Activated CD4-positive, alpha-beta T cell treated with anti-CD3 and anti-CD28 coated beads, Interleukin-2, amount 50 U/mL, for 1 hour (primary cell): ENCODE measurements at regions not wholly inside any gene's neighbourhood (a gene's known extent, or its start where the extent isn't known, plus 50 kb on each side); places are given as distances from the start of the nearest gene placed in this dataset.
"Not testable (repeated sequence)": the region's sequence is repeated elsewhere in the genome, so short reads cannot be mapped to it uniquely, and the experiment has no call there.

ENCODE experiments used
- DNase-seq: peaks from one replicate; pipeline ENCODE4 v3.0.0-alpha.2; 2020

GRCh38 chr17:5753421-5753820 is 169.1 kb upstream of the NLRP1 start:
- no peak for DNase-seq

GRCh38 chr17:5757314-5757907 is 173.1 kb upstream of the NLRP1 start:
- no peak for DNase-seq

DNA sequence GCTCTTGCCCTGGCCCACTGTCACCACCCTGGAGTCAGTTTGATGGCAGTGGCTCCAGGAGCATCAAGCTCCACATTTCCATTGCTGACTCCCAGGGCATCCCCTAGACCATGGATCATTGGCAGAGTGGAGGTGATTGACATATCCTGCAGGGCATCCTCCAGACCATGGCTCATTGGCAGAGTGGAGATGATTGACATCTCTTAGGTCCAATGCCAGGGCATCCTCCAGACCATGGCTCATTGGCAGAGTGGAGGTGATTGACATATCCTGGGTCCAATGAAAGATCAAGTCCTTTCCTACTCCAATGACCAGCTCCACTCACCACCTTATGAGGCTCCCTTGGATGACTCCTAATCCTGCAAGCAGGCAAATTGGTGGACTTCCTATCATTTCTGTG is 174.3 kb upstream of the NLRP1 start:
- DNase-seq, result no peak

DNA sequence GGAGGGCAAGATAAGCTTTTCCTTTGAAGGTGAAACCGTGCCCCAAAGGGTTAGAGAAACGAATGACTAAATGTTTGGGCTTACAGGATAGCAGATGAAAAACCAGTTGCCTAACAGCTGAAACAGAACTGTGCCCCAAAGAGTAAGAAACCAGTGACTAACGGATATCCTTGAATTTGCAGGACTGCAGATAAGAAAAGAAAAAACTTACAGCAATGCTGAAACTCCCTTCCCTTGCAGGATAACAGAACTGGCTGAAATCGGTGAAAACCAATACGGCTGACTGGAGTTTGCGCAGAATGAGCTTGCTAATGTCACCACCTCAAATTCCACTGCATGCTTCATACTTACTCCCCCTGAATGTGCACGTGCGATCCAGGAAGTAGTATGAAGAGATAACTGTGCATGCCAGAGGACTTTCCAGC is 175.2 kb upstream of the NLRP1 start:
- DNase-seq, result no peak

DNA sequence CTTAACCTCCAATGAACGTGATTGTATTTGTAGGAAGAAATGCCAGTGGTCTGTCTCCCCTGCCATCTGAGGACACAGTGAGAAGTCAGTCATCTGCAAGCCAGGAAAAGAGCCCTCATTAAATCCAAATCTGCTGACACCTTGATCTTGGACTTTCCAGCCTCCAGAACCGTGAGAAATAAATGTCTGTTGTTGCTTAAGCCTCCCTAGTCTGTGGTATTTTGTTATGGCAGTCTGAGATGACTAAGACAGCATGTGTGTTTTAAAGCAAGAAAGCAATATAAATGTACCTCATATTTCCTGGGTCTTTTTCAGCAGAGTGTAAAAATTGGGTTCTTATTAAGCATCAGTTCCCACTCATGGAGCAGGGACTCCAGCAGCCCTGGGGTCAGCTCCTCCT is 177.9 kb upstream of the NLRP1 start:
- DNase-seq, result no peak

- no peak for DNase-seq
Observed at GRCh38 chr17:5763595-5764306, 179.4 kb upstream of the NLRP1 start.

- no peak for DNase-seq
Observed at GRCh38 chr17:5769593-5770354, 185.5 kb upstream of the NLRP1 start.

GRCh38 chr17:5770441-5771270 is 186.3 kb upstream of the NLRP1 start:
- no peak for DNase-seq

- not testable (repeated sequence) for DNase-seq
Observed at GRCh38 chr17:5771271-5771577, 186.9 kb upstream of the NLRP1 start.

DNA sequence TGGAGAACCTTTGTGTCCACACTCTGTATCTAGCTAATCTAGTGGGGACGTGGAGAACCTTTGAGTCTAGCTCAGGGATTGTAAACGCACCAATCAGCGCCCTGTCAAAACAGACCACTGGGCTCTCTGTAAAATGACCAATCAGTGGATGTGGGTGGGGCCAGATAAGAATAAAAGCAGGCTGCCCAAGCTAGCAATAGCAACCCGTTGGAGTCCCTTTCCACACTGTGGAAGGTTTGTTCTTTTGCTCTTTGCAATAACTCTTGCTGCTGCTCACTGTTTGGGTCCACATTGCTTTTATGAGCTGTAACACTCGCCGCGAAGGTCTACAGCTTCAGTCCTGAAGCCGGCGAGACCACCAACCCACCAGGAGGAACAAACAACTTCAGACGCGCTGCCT is 187.7 kb upstream of the NLRP1 start:
- DNase-seq, result not testable (repeated sequence)

- no peak for DNase-seq
Observed at GRCh38 chr17:5772720-5773119, 188.4 kb upstream of the NLRP1 start.

DNA sequence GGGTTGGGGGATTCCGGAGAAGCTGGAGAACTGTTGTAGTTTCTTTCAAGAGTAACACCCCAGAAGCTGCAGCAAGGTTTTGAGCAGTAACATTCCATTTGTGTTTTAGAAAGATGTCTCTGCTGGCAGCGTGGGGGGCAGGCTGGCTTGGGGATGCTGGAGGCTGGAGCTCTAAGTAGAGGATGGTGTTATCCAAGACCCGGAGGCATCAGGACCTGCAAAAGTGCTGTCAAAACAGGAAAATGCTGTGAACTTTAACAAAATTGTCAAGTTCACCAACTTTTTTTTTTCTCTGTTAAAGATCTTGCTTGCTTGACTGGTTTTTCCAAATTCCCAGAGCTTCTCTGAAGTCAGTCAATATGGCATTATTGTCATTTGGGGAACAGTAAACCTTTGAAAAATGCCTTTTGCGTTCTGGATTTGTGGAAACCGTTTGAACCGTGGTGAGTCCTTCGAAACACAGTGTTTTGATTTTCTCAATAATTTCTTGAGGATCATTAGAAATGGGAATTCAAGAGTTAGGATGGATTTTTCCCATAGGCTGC is 189.6 kb upstream of the NLRP1 start:
- no peak for DNase-seq

DNA sequence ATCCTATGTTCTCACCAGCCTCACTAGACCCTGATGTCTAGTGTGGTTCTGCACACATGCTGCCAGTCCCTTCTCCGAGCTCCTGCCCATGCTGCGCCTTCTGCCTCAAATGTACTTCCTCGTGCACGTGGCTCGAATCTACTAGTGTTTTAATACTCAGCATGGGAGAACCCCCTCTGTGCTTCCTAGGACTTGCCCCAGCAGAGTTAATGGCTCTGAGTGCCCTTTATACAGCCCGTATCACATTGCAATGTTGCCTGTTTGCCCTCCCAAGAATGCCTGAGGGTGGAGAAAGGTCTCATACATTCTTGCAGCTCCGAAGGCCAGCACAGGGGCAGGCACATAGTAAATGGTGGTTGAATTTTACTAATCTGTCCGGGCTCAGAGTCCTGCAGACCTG is 190.8 kb upstream of the NLRP1 start:
- DNase-seq, result no peak

DNA sequence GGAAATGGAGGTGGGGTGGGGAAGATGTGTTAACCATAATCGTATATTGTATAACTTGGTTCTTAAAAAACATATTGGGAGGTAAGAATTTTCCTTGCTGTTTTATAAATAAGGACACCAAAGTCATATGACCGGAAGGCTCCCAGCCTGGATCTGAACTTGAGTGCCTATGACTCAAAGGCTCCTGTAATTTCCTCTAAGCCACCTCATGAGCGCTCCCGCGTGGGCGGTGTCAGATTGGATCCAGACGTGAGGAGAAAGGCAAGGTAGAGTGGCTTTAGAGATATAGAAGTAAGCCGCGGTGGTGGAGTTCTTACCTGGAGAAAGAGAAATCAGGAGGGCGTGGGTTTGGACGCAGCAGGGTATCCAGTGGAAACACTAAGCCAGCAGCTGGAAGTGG is 196.2 kb upstream of the NLRP1 start:
- DNase-seq, result no peak

DNA sequence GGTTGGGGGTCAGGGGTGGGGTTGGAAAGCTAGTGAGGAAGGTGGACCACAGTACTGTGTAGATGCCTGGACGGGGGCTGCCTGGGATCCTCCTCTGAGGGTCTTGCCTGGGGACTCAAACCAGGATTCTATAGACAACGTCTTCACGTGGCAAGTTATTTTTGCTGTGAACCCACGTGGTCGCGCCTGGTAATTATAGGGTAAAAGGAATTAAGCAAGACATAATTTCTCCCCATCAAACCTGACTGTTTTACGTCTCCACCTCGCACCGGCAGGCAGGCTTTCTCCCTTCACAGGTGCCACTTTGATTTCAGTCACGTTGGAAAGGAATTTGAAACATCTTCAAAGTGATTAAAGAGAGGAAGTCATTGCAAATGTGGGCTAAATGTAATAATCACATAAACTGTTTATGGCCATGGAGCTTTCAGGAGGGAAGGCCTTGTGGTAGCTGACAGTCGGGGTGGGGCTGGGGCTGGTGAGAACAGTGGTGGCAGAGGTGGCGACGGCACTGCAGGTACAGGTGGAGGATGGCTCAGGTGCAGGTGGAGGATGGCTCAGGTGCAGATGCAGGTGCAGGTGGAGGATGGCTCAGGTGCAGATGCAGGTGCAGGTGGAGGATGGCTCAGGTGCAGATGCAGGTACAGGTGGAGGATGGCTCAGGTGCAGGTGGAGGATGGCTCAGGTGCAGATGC is 197.1 kb upstream of the NLRP1 start:
- no peak for DNase-seq

DNA sequence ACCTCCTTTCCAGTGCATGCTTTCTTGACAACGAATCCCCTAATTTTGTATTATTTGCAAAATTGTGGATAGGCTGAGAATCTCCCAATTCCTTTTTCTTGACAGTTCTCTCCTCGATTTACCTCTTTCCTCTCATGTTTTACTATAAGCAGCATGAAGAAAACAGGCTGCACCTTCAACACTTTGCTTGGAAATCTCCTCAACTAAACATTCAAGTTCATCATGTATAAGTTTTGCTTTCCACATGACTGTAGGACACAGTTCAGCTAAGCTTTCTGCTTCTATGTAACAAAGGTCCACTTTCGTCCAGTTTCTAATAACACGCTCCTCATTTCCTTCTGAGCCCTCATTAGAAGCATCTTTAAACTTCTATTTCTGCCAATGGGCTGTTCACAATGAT is 199.0 kb upstream of the NLRP1 start:
- DNase-seq, result no peak

DNA sequence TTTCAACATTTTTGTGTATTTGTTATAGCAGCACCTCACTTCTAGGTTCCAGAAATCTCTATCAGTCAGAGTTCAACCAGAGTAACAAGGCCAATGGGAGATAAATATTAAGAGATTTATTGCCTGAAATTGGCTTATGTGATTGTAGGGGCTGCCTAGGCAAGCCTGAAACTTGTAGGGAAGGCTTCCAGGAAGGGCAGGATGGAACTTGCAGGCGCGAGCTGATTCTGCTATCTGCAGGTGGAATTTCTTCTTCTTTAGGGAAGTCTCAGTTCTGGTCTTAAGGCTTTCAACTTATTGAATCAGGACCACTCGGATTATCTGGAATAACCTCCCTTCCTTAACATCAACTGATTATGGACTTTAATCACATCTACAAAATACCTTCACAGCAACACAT is 199.5 kb upstream of the NLRP1 start:
- no peak for DNase-seq

- no peak for DNase-seq
Observed at GRCh38 chr17:5784791-5785190, 200.5 kb upstream of the NLRP1 start.

DNA sequence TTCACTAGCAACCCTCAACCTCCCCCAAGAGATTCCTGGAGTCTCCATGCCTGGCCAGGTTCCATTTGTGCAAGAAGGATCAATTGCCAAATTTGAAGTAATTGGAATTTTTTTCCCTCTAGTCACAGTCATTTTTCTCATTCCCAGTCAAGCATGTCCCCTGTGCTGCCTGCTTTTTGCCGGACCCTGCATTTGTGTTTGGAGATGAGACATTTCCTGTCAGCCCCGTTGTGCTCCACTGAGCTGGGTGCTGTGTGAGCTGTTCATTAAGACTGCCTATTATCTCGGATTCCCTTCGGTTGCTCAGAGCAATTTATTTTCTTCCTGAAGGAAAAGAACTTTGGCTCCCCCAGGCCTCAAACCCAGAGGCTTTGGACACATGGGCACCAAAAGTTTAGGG is 201.0 kb upstream of the NLRP1 start:
- DNase-seq, result no peak

GRCh38 chr17:5785867-5786509 is 201.7 kb upstream of the NLRP1 start:
- no peak for DNase-seq

GRCh38 chr17:5786510-5786875 is 202.2 kb upstream of the NLRP1 start:
- DNase-seq, result no peak

DNA sequence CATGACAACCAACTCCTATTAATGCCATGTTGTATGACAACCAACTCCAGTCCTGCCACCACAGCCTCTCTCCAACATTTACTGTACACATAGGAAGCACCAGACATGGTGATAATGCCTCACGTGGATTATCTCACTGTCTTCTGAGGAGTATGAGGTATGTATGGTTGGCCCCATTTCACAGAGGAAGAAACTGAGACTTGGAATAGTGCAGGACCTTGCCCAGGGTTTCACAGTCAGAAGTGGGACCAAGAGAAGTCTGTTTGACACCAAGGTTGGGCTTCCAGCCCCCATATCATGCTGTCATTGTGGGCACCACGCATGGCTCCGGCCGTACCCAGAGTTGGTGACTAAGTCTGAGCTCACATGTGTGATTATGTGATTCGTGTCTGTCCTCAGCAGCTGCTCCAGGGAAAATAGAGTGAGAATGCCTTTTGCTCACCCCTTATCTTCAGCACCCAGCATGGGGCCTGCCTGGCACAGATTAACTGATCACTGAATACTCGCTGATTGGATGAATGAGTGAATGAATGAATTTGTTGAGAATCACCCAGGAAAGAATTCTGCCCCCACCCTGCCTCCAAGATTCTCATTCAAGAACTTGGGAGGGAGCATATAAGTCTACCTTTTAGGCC is 204.1 kb upstream of the NLRP1 start:
- DNase-seq, result no peak
